ENCODE measurements at regions not wholly inside any gene's neighbourhood (a gene's known extent, or its start where the extent isn't known, plus 50 kb on each side); places are given as distances from the start of the nearest gene placed in this dataset.

GRCh38 chr13:64674126-64674525 is 2556.0 kb downstream of the PCDH9 start:
- CTCF ChIA-PET = no interaction called here
- POLR2A ChIA-PET = no interaction called here
- no peak for DNase-seq (ENCODE audit: low read depth, low spot score)
- H3K4me3 ChIP-seq (ENCODE audit: low read depth, low read length) = no peak overlapping the region
- no peak for TF ChIP-seq CTCF (IDR thresholded peaks at IDR 0.05; ENCODE audit: insufficient read depth, low read length, missing control alignments)

GRCh38 chr13:64672751-64673150 is 2557.4 kb downstream of the PCDH9 start:
- CTCF ChIA-PET = no interaction called here
- TF ChIP-seq CTCF (IDR thresholded peaks at IDR 0.05; ENCODE audit: insufficient read depth, low read length, missing control alignments) = no peak

GRCh38 chr13:64662887-64663593 is 2567.1 kb downstream of the PCDH9 start:
- DNase-seq (ENCODE audit: low read depth, low spot score) = no peak
- POLR2A ChIA-PET = no interaction called here
- H3K4me3 ChIP-seq (ENCODE audit: low read depth, low read length) = no peak overlapping the region
- CTCF ChIA-PET = no interaction called here
- no peak for TF ChIP-seq CTCF (IDR thresholded peaks at IDR 0.05; ENCODE audit: insufficient read depth, low read length, missing control alignments)

More at GRCh38 chr13:64672751-64673150, 2557.4 kb downstream of the PCDH9 start:
- POLR2A ChIA-PET = no interaction called here
- no peak overlapping the region for H3K4me3 ChIP-seq (ENCODE audit: low read depth, low read length)
- DNase-seq (ENCODE audit: low read depth, low spot score) = no peak

- ChIA-PET CTCF (no interaction called here), POLR2A (no interaction called here)
- no peak for DNase-seq (ENCODE audit: low read depth, low spot score)
- no peak for TF ChIP-seq CTCF (IDR thresholded peaks at IDR 0.05; ENCODE audit: insufficient read depth, low read length, missing control alignments)
- no peak overlapping the region for H3K4me3 ChIP-seq (ENCODE audit: low read depth, low read length)
Observed at GRCh38 chr13:64648293-64648692, 2581.8 kb downstream of the PCDH9 start.

GRCh38 chr13:64643066-64643465 is 2587.1 kb downstream of the PCDH9 start:
- no peak for DNase-seq (ENCODE audit: low read depth, low spot score)
- POLR2A ChIA-PET = no interaction called here
- CTCF ChIA-PET = interaction anchor here (0.5 kb wide), 1 partner anchor 200 kb away, joined by 3 read pairs; no protein-coding TSS in a partner anchor
- no peak overlapping the region for H3K4me3 ChIP-seq (ENCODE audit: low read depth, low read length)
- no peak for TF ChIP-seq CTCF (IDR thresholded peaks at IDR 0.05; ENCODE audit: insufficient read depth, low read length, missing control alignments)

- no peak for DNase-seq (ENCODE audit: low read depth, low spot score)
- H3K4me3 ChIP-seq (ENCODE audit: low read depth, low read length) = no peak overlapping the region
- ChIA-PET CTCF (no interaction called here), POLR2A (no interaction called here)
- TF ChIP-seq CTCF (IDR thresholded peaks at IDR 0.05; ENCODE audit: insufficient read depth, low read length, missing control alignments) = no peak
Observed at GRCh38 chr13:64640002-64640401, 2590.1 kb downstream of the PCDH9 start.
